ENCODE measurements at regions not wholly inside any gene's neighbourhood (a gene's known extent, or its start where the extent isn't known, plus 50 kb on each side); places are given as distances from the start of the nearest gene placed in this dataset.

DNA sequence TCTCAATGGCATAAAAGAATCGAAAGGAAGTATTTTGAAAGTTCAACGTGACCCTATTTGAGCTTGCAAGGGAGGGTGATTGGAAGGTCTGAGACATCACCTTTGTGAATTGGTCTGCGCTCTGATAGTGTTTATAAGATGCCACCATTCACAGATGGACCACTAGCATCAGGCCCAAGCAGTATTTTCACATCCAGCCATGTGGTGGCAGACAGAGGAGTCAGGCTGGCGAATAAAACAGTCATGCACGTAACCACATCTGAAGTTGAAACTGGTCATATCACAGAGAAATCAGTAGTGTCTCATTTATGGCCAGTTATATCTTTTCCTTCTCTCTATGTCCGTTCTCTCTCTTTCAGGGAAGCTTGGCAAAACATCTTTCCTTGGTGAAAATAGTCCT, 170.1 kb upstream of the ONECUT1 start:
- no peaks in the 10 kb centered on the region for H3K36me3 ChIP-seq (replicated peaks in 1 of 2; ENCODE audit: control insufficient read depth in 2 of 2, insufficient read depth in 2 of 2, low read length in 2 of 2)
- WGBS, 2 donors (ENCODE audit: extremely low coverage in 2 of 2, insufficient read length in 2 of 2, insufficient replicate concordance in 1 of 2) = no CpG with 5 or more reads among the region's 6 CpGs

DNA sequence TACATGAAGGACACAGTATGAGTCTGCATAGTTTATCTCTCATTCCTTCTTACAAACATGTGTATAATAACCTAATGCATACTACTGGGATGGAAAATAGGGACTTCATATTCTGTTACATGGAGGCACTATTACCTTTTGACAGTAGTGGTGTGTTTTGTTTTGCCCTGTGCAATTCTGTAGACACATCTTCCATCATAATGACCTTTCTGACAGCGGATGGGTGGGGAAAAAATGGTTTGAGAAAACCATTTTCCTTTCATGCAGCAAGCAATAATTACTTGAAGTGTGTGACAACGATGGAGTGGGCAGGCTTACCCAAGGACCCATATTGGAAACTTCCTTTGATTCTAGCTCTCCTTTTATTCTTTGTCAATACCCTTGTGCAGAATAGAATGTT, 153.6 kb upstream of the ONECUT1 start:
- H4K91ac ChIP-seq (ENCODE audit: low read depth, low read length, poor library complexity) = no peak overlapping the region
- no peak overlapping the region for H2BK15ac ChIP-seq (ENCODE audit: low read length)
- no peak overlapping the region for H3K9ac ChIP-seq (ENCODE audit: low read depth, low read length, poor library complexity)
- H4K8ac ChIP-seq (ENCODE audit: low read depth, low read length) = no peak overlapping the region
- H3K79me1 ChIP-seq (ENCODE audit: low read depth, low read length) = no peaks in the 10 kb centered on the region
- no peak overlapping the region for H3K4ac ChIP-seq (ENCODE audit: low read length)
- no peak overlapping the region for H3K23ac ChIP-seq (ENCODE audit: low read depth, low read length, poor library complexity)
- H3K9me3 ChIP-seq (replicated peaks in 1 of 2; ENCODE audit: control insufficient read depth in 2 of 2, insufficient read depth in 1 of 2, low read depth in 1 of 2, low read length in 2 of 2) = no peaks in the 10 kb centered on the region
- no peak for DNase-seq (ENCODE audit: low spot score)
- H3K36me3 ChIP-seq (replicated peaks in 1 of 2; ENCODE audit: control insufficient read depth in 2 of 2, insufficient read depth in 2 of 2, low read length in 2 of 2) = no peaks in the 10 kb centered on the region
- no peak overlapping the region for H2AFZ ChIP-seq (ENCODE audit: low read length)
- no CpG with 5 or more reads among the region's 2 CpGs for WGBS, 2 donors (ENCODE audit: extremely low coverage in 2 of 2, insufficient read length in 2 of 2, insufficient replicate concordance in 1 of 2)
- no peak overlapping the region for H2AK5ac ChIP-seq (ENCODE audit: low read depth, low read length)
- no peak overlapping the region for H3K27ac ChIP-seq (replicated peaks; ENCODE audit: low read length)
- H2BK12ac ChIP-seq (ENCODE audit: low read length) = no peak overlapping the region
- no peak overlapping the region for H2BK120ac ChIP-seq (ENCODE audit: low read depth, low read length)
- no peak overlapping the region for H3K4me3 ChIP-seq (ENCODE audit: low read length in 2 of 2)
- no peak overlapping the region for H3K14ac ChIP-seq (ENCODE audit: low read length)
- no peaks in the 10 kb centered on the region for H3K4me1 ChIP-seq (ENCODE audit: control insufficient read depth in 2 of 2, insufficient read depth in 1 of 2, low read depth in 1 of 2, low read length in 2 of 2)
- H3K18ac ChIP-seq (ENCODE audit: low read length) = no peak overlapping the region
- peaks cover 0 to 12% (median 0%) of the 10 kb centered on the region in 3 experiments for H3K27me3 ChIP-seq (ENCODE audit: control insufficient read depth in 3 of 3, insufficient read depth in 3 of 3, low read depth in 1 of 3, low read length in 3 of 3)
- H3K4me2 ChIP-seq (ENCODE audit: insufficient read depth, low read length, poor library complexity, severe bottlenecking) = no peak overlapping the region
- H2BK5ac ChIP-seq (ENCODE audit: low read length) = no peak overlapping the region

More for the DNA sequence above, 170.1 kb upstream of the ONECUT1 start:
- Histone ChIP-seq H3K14ac (ENCODE audit: low read length) (no peak overlapping the region), H3K23ac (ENCODE audit: low read depth, low read length, poor library complexity) (no peak overlapping the region), H3K4ac (ENCODE audit: low read length) (no peak overlapping the region), H2AK5ac (ENCODE audit: low read depth, low read length) (no peak overlapping the region), H3K9me3 (replicated peaks in 1 of 2; ENCODE audit: control insufficient read depth in 2 of 2, insufficient read depth in 1 of 2, low read depth in 1 of 2, low read length in 2 of 2) (peaks cover 0 to 2% of the 10 kb centered on the region in 2 donors), H2BK5ac (ENCODE audit: low read length) (no peak overlapping the region), H3K18ac (ENCODE audit: low read length) (no peak overlapping the region), H2AFZ (ENCODE audit: low read length) (no peak overlapping the region), H3K79me1 (ENCODE audit: low read depth, low read length) (no peaks in the 10 kb centered on the region), H3K4me3 (ENCODE audit: low read length in 2 of 2) (no peak overlapping the region), H4K91ac (ENCODE audit: low read depth, low read length, poor library complexity) (no peak overlapping the region), H3K27ac (replicated peaks; ENCODE audit: low read length) (no peak overlapping the region), H2BK120ac (ENCODE audit: low read depth, low read length) (no peak overlapping the region), H3K4me2 (ENCODE audit: insufficient read depth, low read length, poor library complexity, severe bottlenecking) (no peak overlapping the region), H3K27me3 (ENCODE audit: control insufficient read depth in 3 of 3, insufficient read depth in 3 of 3, low read depth in 1 of 3, low read length in 3 of 3) (no peaks in the 10 kb centered on the region), H4K8ac (ENCODE audit: low read depth, low read length) (no peak overlapping the region), H2BK15ac (ENCODE audit: low read length) (no peak overlapping the region), H3K4me1 (ENCODE audit: control insufficient read depth in 2 of 2, insufficient read depth in 1 of 2, low read depth in 1 of 2, low read length in 2 of 2) (peaks cover 0 to 2% of the 10 kb centered on the region in 2 donors), H3K9ac (ENCODE audit: low read depth, low read length, poor library complexity) (no peak overlapping the region), H2BK12ac (ENCODE audit: low read length) (no peak overlapping the region)
- no peak for DNase-seq (ENCODE audit: low spot score)

DNA sequence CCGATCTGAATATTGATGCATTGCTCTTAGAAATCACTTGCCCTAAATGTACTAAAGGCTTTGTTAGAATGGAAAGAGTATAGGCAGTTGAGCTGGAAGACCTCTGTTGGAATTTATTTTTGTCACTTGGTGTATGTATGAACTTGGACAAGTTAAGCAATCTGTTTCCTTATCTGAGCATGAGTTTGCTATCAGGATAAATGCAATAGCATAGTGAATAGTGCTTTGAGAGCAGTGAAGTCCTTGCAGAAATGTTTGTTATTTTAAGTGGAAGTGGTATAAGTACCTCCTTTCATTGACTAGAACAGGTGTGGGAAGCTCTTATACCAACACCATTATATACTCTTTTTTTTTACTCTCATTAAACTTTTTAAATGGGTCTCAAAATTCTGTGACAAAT, 146.4 kb upstream of the ONECUT1 start:
- Histone ChIP-seq H4K8ac (ENCODE audit: low read depth, low read length) (no peak overlapping the region), H4K91ac (ENCODE audit: low read depth, low read length, poor library complexity) (no peak overlapping the region), H3K4me1 (ENCODE audit: control insufficient read depth in 2 of 2, insufficient read depth in 1 of 2, low read depth in 1 of 2, low read length in 2 of 2) (no peaks in the 10 kb centered on the region), H3K14ac (ENCODE audit: low read length) (no peak overlapping the region), H3K4me3 (ENCODE audit: low read length in 2 of 2) (no peak overlapping the region), H3K79me1 (ENCODE audit: low read depth, low read length) (no peaks in the 10 kb centered on the region), H3K27me3 (ENCODE audit: control insufficient read depth in 3 of 3, insufficient read depth in 3 of 3, low read depth in 1 of 3, low read length in 3 of 3) (peaks cover 0 to 4% (median 0%) of the 10 kb centered on the region in 3 experiments), H3K36me3 (replicated peaks in 1 of 2; ENCODE audit: control insufficient read depth in 2 of 2, insufficient read depth in 2 of 2, low read length in 2 of 2) (no peaks in the 10 kb centered on the region), H2BK5ac (ENCODE audit: low read length) (no peak overlapping the region), H2BK12ac (ENCODE audit: low read length) (no peak overlapping the region), H3K23ac (ENCODE audit: low read depth, low read length, poor library complexity) (no peak overlapping the region), H2AFZ (ENCODE audit: low read length) (no peak overlapping the region), H2BK15ac (ENCODE audit: low read length) (no peak overlapping the region), H3K4me2 (ENCODE audit: insufficient read depth, low read length, poor library complexity, severe bottlenecking) (no peak overlapping the region), H3K9me3 (replicated peaks in 1 of 2; ENCODE audit: control insufficient read depth in 2 of 2, insufficient read depth in 1 of 2, low read depth in 1 of 2, low read length in 2 of 2) (no peaks in the 10 kb centered on the region), H3K27ac (replicated peaks; ENCODE audit: low read length) (no peak overlapping the region), H2AK5ac (ENCODE audit: low read depth, low read length) (no peak overlapping the region), H2BK120ac (ENCODE audit: low read depth, low read length) (no peak overlapping the region), H3K18ac (ENCODE audit: low read length) (no peak overlapping the region), H3K9ac (ENCODE audit: low read depth, low read length, poor library complexity) (no peak overlapping the region), H3K4ac (ENCODE audit: low read length) (no peak overlapping the region)
- whole genome bisulfite sequencing, 2 donors (ENCODE audit: extremely low coverage in 2 of 2, insufficient read length in 2 of 2, insufficient replicate concordance in 1 of 2) = no CpG with 5 or more reads among the region's 1 CpG
- no peak for DNase-seq (ENCODE audit: low spot score)

DNA sequence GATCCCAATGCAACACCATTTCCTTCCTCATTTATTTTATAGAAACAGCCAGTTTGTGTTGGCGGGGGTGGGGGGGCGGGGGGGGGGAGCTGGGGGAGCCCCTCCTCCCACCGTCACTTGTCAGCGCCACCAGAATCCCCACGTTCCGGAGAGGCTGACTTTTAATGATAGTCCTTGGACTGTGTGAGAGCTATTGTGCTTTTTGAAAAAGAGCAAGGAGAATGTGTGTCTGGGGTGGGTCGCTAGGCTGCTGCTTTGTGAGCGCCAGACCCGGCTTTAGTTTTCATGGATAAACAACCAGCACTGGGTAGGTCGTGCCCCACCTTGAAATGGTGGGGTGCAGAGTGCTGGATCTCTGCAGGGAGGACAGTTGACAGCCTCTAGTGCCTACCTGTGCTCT, 135.0 kb upstream of the ONECUT1 start:
- no peaks in the 10 kb centered on the region for H3K27me3 ChIP-seq (ENCODE audit: control insufficient read depth in 3 of 3, insufficient read depth in 3 of 3, low read depth in 1 of 3, low read length in 3 of 3)
- no peak overlapping the region for H2BK15ac ChIP-seq (ENCODE audit: low read length)
- no peak overlapping the region for H3K9ac ChIP-seq (ENCODE audit: low read depth, low read length, poor library complexity)
- no peak overlapping the region for H2AK5ac ChIP-seq (ENCODE audit: low read depth, low read length)
- H4K91ac ChIP-seq (ENCODE audit: low read depth, low read length, poor library complexity) = no peak overlapping the region
- H2AFZ ChIP-seq (ENCODE audit: low read length) = peak overlapping the region; percentile 64
- peak overlapping the region; percentile 51 for H3K27ac ChIP-seq (replicated peaks; ENCODE audit: low read length)
- no peak overlapping the region for H3K4me3 ChIP-seq (ENCODE audit: low read length in 2 of 2)
- H3K9me3 ChIP-seq (replicated peaks in 1 of 2; ENCODE audit: control insufficient read depth in 2 of 2, insufficient read depth in 1 of 2, low read depth in 1 of 2, low read length in 2 of 2) = peaks cover 1 to 4% of the 10 kb centered on the region in 2 donors
- H2BK12ac ChIP-seq (ENCODE audit: low read length) = no peak overlapping the region
- H2BK5ac ChIP-seq (ENCODE audit: low read length) = no peak overlapping the region
- H4K8ac ChIP-seq (ENCODE audit: low read depth, low read length) = no peak overlapping the region
- H2BK120ac ChIP-seq (ENCODE audit: low read depth, low read length) = no peak overlapping the region
- H3K4ac ChIP-seq (ENCODE audit: low read length) = no peak overlapping the region
- no peaks in the 10 kb centered on the region for H3K36me3 ChIP-seq (replicated peaks in 1 of 2; ENCODE audit: control insufficient read depth in 2 of 2, insufficient read depth in 2 of 2, low read length in 2 of 2)
- no peak overlapping the region for H3K23ac ChIP-seq (ENCODE audit: low read depth, low read length, poor library complexity)
- WGBS, 2 donors (ENCODE audit: extremely low coverage in 2 of 2, insufficient read length in 2 of 2, insufficient replicate concordance in 1 of 2) = no CpG with 5 or more reads among the region's 10 CpGs
- peaks cover 11 to 13% of the 10 kb centered on the region in 2 donors for H3K4me1 ChIP-seq (ENCODE audit: control insufficient read depth in 2 of 2, insufficient read depth in 1 of 2, low read depth in 1 of 2, low read length in 2 of 2)
- H3K18ac ChIP-seq (ENCODE audit: low read length) = no peak overlapping the region
- H3K79me1 ChIP-seq (ENCODE audit: low read depth, low read length) = no peaks in the 10 kb centered on the region
- peak; percentile 39 for DNase-seq (ENCODE audit: low spot score)
- no peak overlapping the region for H3K14ac ChIP-seq (ENCODE audit: low read length)
- H3K4me2 ChIP-seq (ENCODE audit: insufficient read depth, low read length, poor library complexity, severe bottlenecking) = no peak overlapping the region
